Nephron progenitor cell (in vitro differentiated cells): ENCODE measurements at regions not wholly inside any gene's neighbourhood (a gene's known extent, or its start where the extent isn't known, plus 50 kb on each side); places are given as distances from the start of the nearest gene placed in this dataset.
A peak's percentile ranks its signal among the peaks of the same experiment; 100 is the strongest.

Source experiments
- DNase-seq: peaks from one replicate; pipeline ENCODE4 v3.0.0; 2021
- H3K27ac Mint-ChIP-seq: 2 replicates; pipeline ENCODE4 v1.8.0; 2021; ENCODE audit warnings: mild to moderate bottlenecking, moderate library complexity, mixed read lengths
- H3K27me3 Mint-ChIP-seq: 2 replicates; pipeline ENCODE4 v1.8.0; 2021; ENCODE audit warnings: mild to moderate bottlenecking, low read depth, mixed read lengths; ENCODE audit not compliant: poor library complexity
- H3K36me3 Mint-ChIP-seq: 2 replicates; pipeline ENCODE4 v1.8.0; 2021; ENCODE audit warnings: low read depth, mixed read lengths
- H3K4me1 Mint-ChIP-seq: 2 replicates; pipeline ENCODE4 v1.8.0; 2021; ENCODE audit warnings: mixed read lengths
- H3K4me3 Mint-ChIP-seq: 2 replicates; pipeline ENCODE4 v1.8.0; 2021; ENCODE audit warnings: mild to moderate bottlenecking, moderate library complexity, mixed read lengths
- H3K9me3 Mint-ChIP-seq: 2 replicates; pipeline ENCODE4 v1.8.0; 2021; ENCODE audit warnings: mild to moderate bottlenecking, moderate library complexity, mixed read lengths
- CTCF ChIP-seq: fragments of 200-600 bp; sonication (generic); IDR thresholded peaks from 2 replicates; pipeline ENCODE4 v1.5.0; 2021; ENCODE audit warnings: antibody characterized with exemption

GRCh38 chr7:155882596-155882995 lies 70.3 kb upstream of the SHH start:
- no peak for DNase-seq
- no peak overlapping the region for H3K4me3 Mint-ChIP-seq
- H3K9me3 Mint-ChIP-seq = no peaks in the 10 kb centered on the region
- TF ChIP-seq CTCF = no peak
- no peak overlapping the region for H3K27ac Mint-ChIP-seq
- H3K4me1 Mint-ChIP-seq = peaks cover 16% of the 10 kb centered on the region
- H3K36me3 Mint-ChIP-seq = no peaks in the 10 kb centered on the region
- peaks cover 19% of the 10 kb centered on the region for H3K27me3 Mint-ChIP-seq

DNA sequence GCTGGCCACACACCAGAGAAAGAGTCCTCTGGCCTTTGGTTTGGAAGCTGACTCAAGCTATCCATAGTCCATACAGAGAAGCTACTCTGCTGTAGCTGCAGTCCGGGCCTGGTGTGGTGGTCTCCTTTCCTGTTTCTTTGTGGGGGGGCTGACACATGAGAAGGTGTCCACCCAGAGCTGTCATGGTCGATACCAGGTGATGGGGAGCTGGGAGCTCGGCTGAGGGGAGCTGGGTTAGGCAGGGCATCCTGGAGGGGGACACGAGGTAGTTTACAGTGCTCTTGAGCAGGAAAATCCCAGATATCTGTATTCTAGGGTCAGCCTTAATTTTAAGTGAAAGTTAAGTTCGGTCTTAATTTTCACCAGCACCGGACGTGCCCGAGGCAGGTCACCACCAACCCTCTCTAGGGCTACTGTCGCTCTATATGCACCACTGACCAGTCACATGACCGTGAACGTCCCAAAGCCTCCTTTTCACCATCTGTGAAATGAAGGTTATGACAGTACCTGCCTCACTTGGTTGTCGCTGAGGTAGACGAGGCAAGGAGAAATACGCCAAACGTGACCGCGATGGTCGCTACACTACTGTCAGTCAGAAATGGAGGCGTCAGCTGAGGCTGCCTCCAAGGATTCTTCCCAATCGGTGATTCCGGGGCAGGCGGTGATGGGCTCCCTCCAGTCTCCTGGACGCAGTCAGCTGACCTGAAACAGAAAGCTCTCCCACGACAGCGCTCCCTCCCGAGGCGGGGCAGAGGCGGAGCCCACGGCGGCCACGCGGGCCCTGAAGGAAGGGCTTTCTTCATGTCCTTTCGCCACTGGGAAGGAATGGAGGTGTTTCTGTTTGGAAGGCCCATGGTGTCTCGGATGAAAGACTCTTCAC lies 69.4 kb upstream of the SHH start:
- Mint-ChIP-seq H3K27me3 (peaks cover 16% of the 10 kb centered on the region), H3K4me3 (no peak overlapping the region), H3K4me1 (peaks cover 16% of the 10 kb centered on the region), H3K27ac (peak overlapping the region; percentile 36), H3K9me3 (no peaks in the 10 kb centered on the region), H3K36me3 (no peaks in the 10 kb centered on the region)
- no peak for TF ChIP-seq CTCF
- DNase-seq = no peak

- Mint-ChIP-seq H3K4me3 (no peak overlapping the region), H3K9me3 (no peaks in the 10 kb centered on the region), H3K4me1 (peaks cover 11% of the 10 kb centered on the region), H3K27me3 (peaks cover 16% of the 10 kb centered on the region), H3K36me3 (no peaks in the 10 kb centered on the region), H3K27ac (no peak overlapping the region)
- DNase-seq = no peak
- no peak for TF ChIP-seq CTCF
Observed at GRCh38 chr7:155880721-155881120, 68.5 kb upstream of the SHH start.

GRCh38 chr7:155879592-155879991 lies 67.3 kb upstream of the SHH start:
- Mint-ChIP-seq H3K27me3 (peaks cover 16% of the 10 kb centered on the region), H3K4me1 (peaks cover 2% of the 10 kb centered on the region)

DNA sequence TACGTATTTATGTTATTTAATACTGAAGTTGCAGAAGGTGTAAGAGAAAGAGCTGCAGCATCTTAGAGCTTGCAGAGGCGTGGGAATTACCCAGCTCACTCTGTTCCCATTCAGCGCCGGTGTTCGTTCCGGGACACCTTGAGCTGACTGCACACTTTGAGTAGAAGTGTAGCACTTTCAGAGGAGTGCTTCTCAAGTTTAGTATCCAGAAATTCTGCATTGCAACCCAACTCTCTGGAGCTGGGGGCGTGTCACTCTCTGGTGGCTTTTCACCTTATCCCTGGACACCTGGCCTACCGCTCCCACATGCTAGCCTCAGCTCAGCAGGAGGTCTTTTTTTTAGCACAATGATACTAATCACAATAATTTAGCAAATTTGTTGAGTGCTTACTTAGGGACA lies 66.4 kb upstream of the SHH start:
- Mint-ChIP-seq H3K27me3 (peaks cover 22% of the 10 kb centered on the region), H3K27ac (no peak overlapping the region)

More at GRCh38 chr7:155879592-155879991, 67.3 kb upstream of the SHH start:
- DNase-seq = no peak
- Mint-ChIP-seq H3K27ac (no peak overlapping the region), H3K4me3 (no peak overlapping the region), H3K36me3 (no peaks in the 10 kb centered on the region), H3K9me3 (no peaks in the 10 kb centered on the region)
- no peak for TF ChIP-seq CTCF

More for the DNA sequence above, 66.4 kb upstream of the SHH start:
- no peak overlapping the region for H3K4me3 Mint-ChIP-seq
- H3K9me3 Mint-ChIP-seq = no peaks in the 10 kb centered on the region
- TF ChIP-seq CTCF = no peak
- no peaks in the 10 kb centered on the region for H3K36me3 Mint-ChIP-seq
- H3K4me1 Mint-ChIP-seq = no peaks in the 10 kb centered on the region
- no peak for DNase-seq
